AG09319 (cell line): ENCODE measurements at regions not wholly inside any gene's neighbourhood (a gene's known extent, or its start where the extent isn't known, plus 50 kb on each side); places are given as distances from the start of the nearest gene placed in this dataset.

Source experiments
- DNase-seq: peaks from one replicate; pipeline ENCODE4 v3.0.0-alpha.2; 2010; ENCODE audit warnings: low read depth; ENCODE audit errors: extremely low read depth
- TF ChIP-seq, protein P1 (sequence below): IDR thresholded peaks from 2 replicates; pipeline ENCODE4 v1.5.1; 2011; ENCODE audit warnings: low read depth, mild to moderate bottlenecking, inconsistent platforms, low read length, moderate library complexity

DNA sequence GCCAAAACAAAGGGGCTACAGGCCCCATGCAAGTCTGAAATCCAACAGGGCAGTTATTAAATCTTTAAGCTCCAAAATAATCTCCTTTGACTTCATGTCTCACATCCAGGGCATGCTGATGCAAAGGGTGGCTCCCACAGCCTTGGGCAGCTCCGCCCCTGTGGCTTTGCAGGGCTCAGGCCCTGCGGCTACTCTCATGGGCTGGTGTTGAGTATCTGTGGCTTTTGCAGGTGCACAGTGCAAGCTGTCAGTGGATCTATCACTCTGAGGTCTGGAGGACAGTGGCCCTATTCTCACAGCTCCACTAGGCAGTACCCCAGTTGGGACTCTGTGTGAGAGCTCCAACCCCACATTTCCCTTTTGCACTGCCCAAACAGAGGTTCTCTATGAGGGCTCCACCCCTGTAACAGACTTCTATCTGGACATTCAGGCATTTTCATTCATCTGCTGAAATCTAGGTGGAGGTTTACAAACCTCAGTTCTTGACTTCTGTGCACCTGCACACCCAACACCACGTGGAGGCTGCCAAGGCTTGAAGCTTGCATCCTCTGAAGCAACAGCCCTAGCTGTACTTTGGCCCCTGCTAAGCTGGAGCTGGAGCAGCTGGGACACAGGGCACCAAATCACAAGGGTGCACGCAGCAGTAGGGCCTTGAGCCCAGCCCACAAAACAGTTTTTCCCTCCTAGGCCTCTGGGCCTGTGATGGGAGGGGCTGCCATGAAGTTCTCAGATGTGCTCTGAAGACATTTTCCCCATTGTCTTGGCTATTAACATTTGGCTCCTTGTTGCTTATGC is 154.8 kb upstream of the PDE5A start:
- TF ChIP-seq, protein P1, sequence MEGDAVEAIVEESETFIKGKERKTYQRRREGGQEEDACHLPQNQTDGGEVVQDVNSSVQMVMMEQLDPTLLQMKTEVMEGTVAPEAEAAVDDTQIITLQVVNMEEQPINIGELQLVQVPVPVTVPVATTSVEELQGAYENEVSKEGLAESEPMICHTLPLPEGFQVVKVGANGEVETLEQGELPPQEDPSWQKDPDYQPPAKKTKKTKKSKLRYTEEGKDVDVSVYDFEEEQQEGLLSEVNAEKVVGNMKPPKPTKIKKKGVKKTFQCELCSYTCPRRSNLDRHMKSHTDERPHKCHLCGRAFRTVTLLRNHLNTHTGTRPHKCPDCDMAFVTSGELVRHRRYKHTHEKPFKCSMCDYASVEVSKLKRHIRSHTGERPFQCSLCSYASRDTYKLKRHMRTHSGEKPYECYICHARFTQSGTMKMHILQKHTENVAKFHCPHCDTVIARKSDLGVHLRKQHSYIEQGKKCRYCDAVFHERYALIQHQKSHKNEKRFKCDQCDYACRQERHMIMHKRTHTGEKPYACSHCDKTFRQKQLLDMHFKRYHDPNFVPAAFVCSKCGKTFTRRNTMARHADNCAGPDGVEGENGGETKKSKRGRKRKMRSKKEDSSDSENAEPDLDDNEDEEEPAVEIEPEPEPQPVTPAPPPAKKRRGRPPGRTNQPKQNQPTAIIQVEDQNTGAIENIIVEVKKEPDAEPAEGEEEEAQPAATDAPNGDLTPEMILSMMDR = no peak
- no peak for DNase-seq

DNA sequence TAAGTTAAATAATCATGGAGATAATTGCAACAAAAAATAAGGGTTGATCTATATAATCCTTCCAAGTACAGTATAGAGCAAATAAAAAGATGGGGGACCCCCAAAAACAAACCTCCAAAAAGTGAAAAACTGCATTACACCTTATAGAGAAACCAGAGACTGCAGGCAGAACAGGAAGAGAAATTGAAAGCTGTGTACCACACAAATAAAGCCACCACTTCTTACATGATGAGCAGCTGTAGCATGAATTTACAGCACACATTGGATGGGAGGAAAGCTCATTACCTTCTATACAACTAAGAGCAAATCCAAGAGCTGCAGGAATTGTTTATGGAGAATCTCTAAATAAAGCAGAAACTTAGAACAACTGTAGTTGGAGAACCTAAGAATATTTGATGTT is 152.4 kb upstream of the PDE5A start:
- no peak for DNase-seq
- TF ChIP-seq, protein P1 = no peak

DNA sequence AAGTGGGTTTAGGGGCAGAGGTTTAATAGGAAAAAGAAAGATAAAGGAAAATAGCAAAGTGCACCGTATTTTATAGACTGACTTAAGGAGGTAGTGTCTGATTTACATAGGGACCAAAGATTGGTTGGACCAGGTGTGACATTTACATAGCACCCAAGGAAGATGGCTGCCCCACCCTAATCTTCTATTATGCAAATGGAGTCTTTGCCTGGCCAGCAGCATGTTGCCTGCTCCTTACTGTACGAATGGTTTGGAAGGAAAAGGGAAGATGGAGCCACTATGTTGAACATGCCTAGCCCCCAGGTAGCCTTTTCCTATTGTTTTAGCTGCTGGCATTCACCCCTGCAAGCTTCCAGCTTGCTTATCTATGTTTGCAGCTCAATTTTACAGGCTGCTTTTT is 146.2 kb upstream of the PDE5A start:
- TF ChIP-seq, protein P1 = no peak
- DNase-seq = no peak

DNA sequence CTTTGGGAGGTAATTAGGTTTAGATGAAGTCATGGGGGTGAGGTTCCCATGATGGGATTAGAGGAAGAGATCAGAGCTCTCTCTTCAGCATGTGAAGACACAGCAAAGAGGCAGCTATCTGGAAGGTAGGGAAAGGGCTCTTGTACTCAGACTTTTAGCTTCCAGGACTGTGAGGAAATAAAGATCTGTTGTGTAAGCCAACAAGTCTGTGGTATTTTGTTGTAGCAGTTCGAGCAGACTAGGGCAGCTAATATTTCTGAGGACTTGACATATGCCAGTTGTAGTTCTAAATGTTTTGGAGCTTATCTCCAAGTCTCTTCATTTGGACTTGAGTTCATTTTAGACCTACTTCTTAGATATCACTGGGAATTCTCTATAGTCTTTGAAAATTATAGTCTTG is 137.3 kb upstream of the PDE5A start:
- TF ChIP-seq, protein P1 = no peak

DNA sequence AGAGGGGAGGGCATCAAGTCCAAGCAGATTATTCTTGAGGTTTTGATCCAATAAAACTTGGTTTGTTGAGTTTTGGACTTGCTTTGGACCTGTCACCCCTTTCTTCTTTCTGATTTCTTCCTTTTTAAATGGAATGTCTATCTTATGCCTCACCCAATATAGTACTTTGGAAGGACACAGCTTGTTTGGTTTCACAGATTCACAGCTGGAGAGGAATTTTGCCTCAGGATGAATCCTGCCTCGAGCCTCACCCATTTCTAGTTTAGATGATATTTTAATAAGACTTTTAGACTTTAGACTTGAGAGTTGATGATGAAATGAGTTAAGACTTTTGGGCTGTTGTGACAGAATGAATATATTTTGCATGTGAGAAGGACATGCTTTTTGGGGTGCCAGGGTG is 136.9 kb upstream of the PDE5A start:
- no peak for DNase-seq
- TF ChIP-seq, protein P1 = no peak

More for the DNA sequence above, 137.3 kb upstream of the PDE5A start:
- no peak for DNase-seq

DNA sequence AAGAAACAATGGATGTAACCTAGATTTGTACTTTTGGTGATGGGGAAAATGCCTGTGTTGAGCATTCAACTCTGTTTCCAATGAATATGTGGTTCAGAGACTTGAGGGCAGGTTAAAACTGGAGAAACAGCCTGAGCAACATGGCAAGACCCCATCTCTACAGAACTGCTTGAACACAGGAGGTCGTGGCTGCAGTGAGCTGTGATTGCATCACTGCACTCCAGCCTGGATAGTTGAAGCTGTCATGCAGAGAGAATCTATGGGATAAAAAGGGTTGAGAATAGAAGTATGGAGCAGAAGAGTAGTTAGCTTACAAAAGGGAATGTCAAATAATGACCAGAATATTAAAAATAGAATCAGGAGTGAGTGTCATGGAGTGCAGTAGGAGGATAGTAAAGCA is 134.8 kb upstream of the PDE5A start:
- TF ChIP-seq, protein P1 = no peak
- no peak for DNase-seq

DNA sequence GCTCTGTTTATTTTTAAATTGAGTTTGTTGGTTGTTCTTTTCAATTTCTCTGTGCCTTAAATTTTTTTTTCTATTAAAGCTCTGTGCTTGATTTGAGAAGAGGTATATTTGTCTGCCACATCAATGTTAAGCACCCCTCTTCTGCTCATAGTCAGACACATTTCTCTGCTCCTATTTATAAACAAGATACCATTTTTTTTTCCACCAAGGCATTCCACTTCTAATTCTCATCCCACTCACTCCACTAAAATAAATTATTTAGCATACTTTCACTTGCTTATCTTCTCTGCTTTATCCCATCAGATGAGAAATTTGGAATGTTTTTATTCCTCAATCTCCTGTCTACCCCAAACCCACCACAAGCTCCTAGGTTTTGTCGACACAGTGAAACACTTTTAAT is 127.0 kb upstream of the PDE5A start:
- no peak for DNase-seq
- TF ChIP-seq, protein P1 = no peak
